SK-N-SH treated with all-trans-retinoic acid at 6 μM for 48 hours (cell line): ENCODE measurements at regions not wholly inside any gene's neighbourhood (a gene's known extent, or its start where the extent isn't known, plus 50 kb on each side); places are given as distances from the start of the nearest gene placed in this dataset.

ENCODE experiments used
- ATAC-seq: fragments of 200-7000 bp; cut with Tn5 transposase; 3 replicates; pipeline ENCODE4 v1.9.1; 2020; ENCODE audit warnings: mild to moderate bottlenecking, moderate library complexity
- ARNTL ChIP-seq: fragments of 450-650 bp; formaldehyde crosslinking; IDR thresholded peaks from 2 replicates; pipeline ENCODE4 v1.5.0; 2020; ENCODE audit warnings: low read depth, mild to moderate bottlenecking, moderate library complexity, borderline replicate concordance
- CSDC2 ChIP-seq: fragments of 250-450 bp; sonication (Bioruptor Pico); IDR thresholded peaks from 2 replicates; pipeline ENCODE4 v1.5.0; 2020; ENCODE audit warnings: mild to moderate bottlenecking, moderate library complexity
- CSRNP3 ChIP-seq: fragments of 250-450 bp; sonication (Bioruptor Pico); IDR thresholded peaks from 2 replicates; pipeline ENCODE4 v1.5.1; 2021; ENCODE audit warnings: mild to moderate bottlenecking, moderate library complexity
- ESRRG ChIP-seq: fragments of 250-450 bp; sonication (Bioruptor Pico); IDR thresholded peaks from 2 replicates; pipeline ENCODE4 v1.6.1; 2021; ENCODE audit warnings: mild to moderate bottlenecking
- GLIS3 ChIP-seq: fragments of 250-450 bp; sonication (Bioruptor Pico); IDR thresholded peaks from 2 replicates; pipeline ENCODE4 v1.5.0; 2020; ENCODE audit warnings: mild to moderate bottlenecking, moderate library complexity
- ISL1 ChIP-seq: fragments of 250-450 bp; sonication (Bioruptor Pico); IDR thresholded peaks from 2 replicates; pipeline ENCODE4 v2.1.2; 2022; ENCODE audit warnings: mild to moderate bottlenecking, moderate library complexity
- RARB ChIP-seq: fragments of 250-450 bp; sonication (Bioruptor Pico); IDR thresholded peaks from 2 replicates; pipeline ENCODE4 v1.8.0; 2021; ENCODE audit warnings: mild to moderate bottlenecking, moderate library complexity
- SNAI2 ChIP-seq: fragments of 250-450 bp; sonication (Bioruptor Pico); IDR thresholded peaks from 2 replicates; pipeline ENCODE4 v1.5.0; 2020; ENCODE audit warnings: mild to moderate bottlenecking, moderate library complexity
- TCF4 ChIP-seq: fragments of 250-450 bp; sonication (Bioruptor Pico); IDR thresholded peaks from 2 replicates; pipeline ENCODE4 v1.8.0; 2021; ENCODE audit warnings: mild to moderate bottlenecking, moderate library complexity, borderline replicate concordance
- TOX ChIP-seq: fragments of 250-450 bp; sonication (Bioruptor Pico); IDR thresholded peaks from 2 replicates; pipeline ENCODE4 v1.8.0; 2021; ENCODE audit warnings: mild to moderate bottlenecking, moderate library complexity, borderline replicate concordance
- TSHZ2 ChIP-seq: fragments of 250-450 bp; sonication (Bioruptor Pico); IDR thresholded peaks from 2 replicates; pipeline ENCODE4 v1.5.0; 2020; ENCODE audit warnings: mild to moderate bottlenecking, moderate library complexity
- ZFP3 ChIP-seq: fragments of 250-450 bp; sonication (Bioruptor Pico); IDR thresholded peaks from 2 replicates; pipeline ENCODE4 v1.5.0; 2020; ENCODE audit warnings: mild to moderate bottlenecking, moderate library complexity
- ZFP30 ChIP-seq: fragments of 450-650 bp; formaldehyde crosslinking; IDR thresholded peaks from 2 replicates; pipeline ENCODE4 v1.5.0; 2022; ENCODE audit warnings: mild to moderate bottlenecking, moderate library complexity
- ZNF70 ChIP-seq: fragments of 450-650 bp; formaldehyde crosslinking; IDR thresholded peaks from 2 replicates; pipeline ENCODE4 v1.5.0; 2020; ENCODE audit warnings: mild to moderate bottlenecking, moderate library complexity
- TF ChIP-seq, protein P1 (sequence below): fragments of 250-450 bp; sonication (Bioruptor Pico); IDR thresholded peaks from 2 replicates; pipeline ENCODE4 v1.5.1; 2020; ENCODE audit warnings: low read depth, mild to moderate bottlenecking, moderate library complexity
- TF ChIP-seq, protein P2 (sequence below): fragments of 250-450 bp; sonication (Bioruptor Pico); IDR thresholded peaks from 2 replicates; pipeline ENCODE4 v1.8.0; 2021; ENCODE audit warnings: low read depth, mild to moderate bottlenecking, moderate library complexity, borderline replicate concordance
- TF ChIP-seq, protein P3 (sequence below): fragments of 250-450 bp; sonication (Bioruptor Pico); IDR thresholded peaks from 2 replicates; pipeline ENCODE4 v1.8.0; 2020; ENCODE audit warnings: mild to moderate bottlenecking, moderate library complexity, borderline replicate concordance

GRCh38 chr4:188197566-188197965 is 58.3 kb downstream of the TRIML1 start:
- TF ChIP-seq TSHZ2 (CRISPR knock-in tag) (no peak), SNAI2 (CRISPR knock-in tag) (no peak)
- TF ChIP-seq, protein P1, sequence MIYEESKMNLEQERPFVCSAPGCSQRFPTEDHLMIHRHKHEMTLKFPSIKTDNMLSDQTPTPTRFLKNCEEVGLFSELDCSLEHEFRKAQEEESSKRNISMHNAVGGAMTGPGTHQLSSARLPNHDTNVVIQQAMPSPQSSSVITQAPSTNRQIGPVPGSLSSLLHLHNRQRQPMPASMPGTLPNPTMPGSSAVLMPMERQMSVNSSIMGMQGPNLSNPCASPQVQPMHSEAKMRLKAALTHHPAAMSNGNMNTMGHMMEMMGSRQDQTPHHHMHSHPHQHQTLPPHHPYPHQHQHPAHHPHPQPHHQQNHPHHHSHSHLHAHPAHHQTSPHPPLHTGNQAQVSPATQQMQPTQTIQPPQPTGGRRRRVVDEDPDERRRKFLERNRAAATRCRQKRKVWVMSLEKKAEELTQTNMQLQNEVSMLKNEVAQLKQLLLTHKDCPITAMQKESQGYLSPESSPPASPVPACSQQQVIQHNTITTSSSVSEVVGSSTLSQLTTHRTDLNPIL: no peak
- TF ChIP-seq, all 23 proteins: peak for 0
- ATAC-seq: no peak

- ATAC-seq: no peak
- TF ChIP-seq GLIS3: no peak
- TF ChIP-seq ESRRG (CRISPR knock-in tag): no peak
- no peak for TF ChIP-seq ZNF70 (CRISPR knock-in tag)
- no peak for TF ChIP-seq CSRNP3 (CRISPR knock-in tag)
- no peak for TF ChIP-seq TOX (CRISPR knock-in tag)
- TF ChIP-seq ISL1 (CRISPR knock-in tag): no peak
- no peak for TF ChIP-seq ZFP30 (CRISPR knock-in tag)
- no peak for TF ChIP-seq CSDC2 (CRISPR knock-in tag)
- TF ChIP-seq TCF4 (CRISPR knock-in tag): no peak
- TF ChIP-seq TSHZ2 (CRISPR knock-in tag): no peak
- TF ChIP-seq SNAI2 (CRISPR knock-in tag): no peak
Observed at GRCh38 chr4:188198982-188199792, 59.9 kb downstream of the TRIML1 start.

- TF ChIP-seq, protein P2, sequence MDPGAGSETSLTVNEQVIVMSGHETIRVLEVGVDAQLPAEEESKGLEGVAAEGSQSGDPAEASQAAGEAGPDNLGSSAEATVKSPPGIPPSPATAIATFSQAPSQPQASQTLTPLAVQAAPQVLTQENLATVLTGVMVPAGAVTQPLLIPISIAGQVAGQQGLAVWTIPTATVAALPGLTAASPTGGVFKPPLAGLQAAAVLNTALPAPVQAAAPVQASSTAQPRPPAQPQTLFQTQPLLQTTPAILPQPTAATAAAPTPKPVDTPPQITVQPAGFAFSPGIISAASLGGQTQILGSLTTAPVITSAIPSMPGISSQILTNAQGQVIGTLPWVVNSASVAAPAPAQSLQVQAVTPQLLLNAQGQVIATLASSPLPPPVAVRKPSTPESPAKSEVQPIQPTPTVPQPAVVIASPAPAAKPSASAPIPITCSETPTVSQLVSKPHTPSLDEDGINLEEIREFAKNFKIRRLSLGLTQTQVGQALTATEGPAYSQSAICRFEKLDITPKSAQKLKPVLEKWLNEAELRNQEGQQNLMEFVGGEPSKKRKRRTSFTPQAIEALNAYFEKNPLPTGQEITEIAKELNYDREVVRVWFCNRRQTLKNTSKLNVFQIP: no peak
- no peak for ATAC-seq
Observed at GRCh38 chr4:188201851-188202250, 62.6 kb downstream of the TRIML1 start.

DNA sequence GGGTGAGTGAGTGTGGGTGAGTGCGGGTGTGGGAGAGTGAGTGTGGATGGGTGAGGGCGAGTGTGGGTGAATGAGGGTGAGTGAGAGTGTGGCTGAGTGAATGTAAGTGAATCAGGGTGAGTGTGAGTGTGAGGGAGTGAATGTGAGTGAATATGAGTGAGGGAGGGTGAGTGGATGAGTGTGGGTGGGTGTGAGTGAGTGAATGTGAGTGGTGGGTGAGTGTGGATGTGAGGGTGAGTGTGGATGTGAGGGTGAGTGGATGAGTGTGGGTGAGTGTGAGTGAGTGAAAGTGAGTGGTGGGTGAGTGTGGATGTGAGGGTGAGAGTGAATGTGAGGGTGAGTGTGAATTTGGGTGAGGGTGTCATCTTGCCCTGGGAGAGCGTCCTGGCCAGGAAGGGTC is 67.5 kb downstream of the TRIML1 start:
- ATAC-seq: no peak
- TF ChIP-seq, protein P3, sequence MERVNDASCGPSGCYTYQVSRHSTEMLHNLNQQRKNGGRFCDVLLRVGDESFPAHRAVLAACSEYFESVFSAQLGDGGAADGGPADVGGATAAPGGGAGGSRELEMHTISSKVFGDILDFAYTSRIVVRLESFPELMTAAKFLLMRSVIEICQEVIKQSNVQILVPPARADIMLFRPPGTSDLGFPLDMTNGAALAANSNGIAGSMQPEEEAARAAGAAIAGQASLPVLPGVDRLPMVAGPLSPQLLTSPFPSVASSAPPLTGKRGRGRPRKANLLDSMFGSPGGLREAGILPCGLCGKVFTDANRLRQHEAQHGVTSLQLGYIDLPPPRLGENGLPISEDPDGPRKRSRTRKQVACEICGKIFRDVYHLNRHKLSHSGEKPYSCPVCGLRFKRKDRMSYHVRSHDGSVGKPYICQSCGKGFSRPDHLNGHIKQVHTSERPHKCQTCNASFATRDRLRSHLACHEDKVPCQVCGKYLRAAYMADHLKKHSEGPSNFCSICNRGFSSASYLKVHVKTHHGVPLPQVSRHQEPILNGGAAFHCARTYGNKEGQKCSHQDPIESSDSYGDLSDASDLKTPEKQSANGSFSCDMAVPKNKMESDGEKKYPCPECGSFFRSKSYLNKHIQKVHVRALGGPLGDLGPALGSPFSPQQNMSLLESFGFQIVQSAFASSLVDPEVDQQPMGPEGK (CRISPR knock-in tag): no peak
- TF ChIP-seq RARB (CRISPR knock-in tag) (no peak), ZFP3 (CRISPR knock-in tag) (no peak), ZFP30 (CRISPR knock-in tag) (no peak), TCF4 (CRISPR knock-in tag) (no peak), SNAI2 (CRISPR knock-in tag) (no peak), CSRNP3 (CRISPR knock-in tag) (no peak), ESRRG (CRISPR knock-in tag) (no peak), GLIS3 (no peak), ARNTL (CRISPR knock-in tag) (no peak), ISL1 (CRISPR knock-in tag) (no peak)
- TF ChIP-seq, protein P1: no peak
